WTC11 (cell line): ENCODE measurements at regions not wholly inside any gene's neighbourhood (a gene's known extent, or its start where the extent isn't known, plus 50 kb on each side); places are given as distances from the start of the nearest gene placed in this dataset.

ENCODE experiments used
- ATAC-seq: fragments of 200-7000 bp; cut with Tn5 transposase; 2 replicates; pipeline ENCODE4 v1.10.0; 2021; ENCODE audit warnings: mild to moderate bottlenecking, moderate library complexity
- CTCF ChIA-PET: fragments of 300-600 bp; sonication (Branson Sonifier 250); formaldehyde crosslinking; loops from one replicate; lab custom pipeline; 2021; ENCODE audit warnings: antibody characterized with exemption; lab: Charles Lee
- POLR2A ChIA-PET: fragments of 350-600 bp; sonication (Branson Sonifier 250); formaldehyde crosslinking; loops from one replicate; lab custom pipeline; 2021; ENCODE audit warnings: antibody characterized with exemption; lab: Charles Lee
- DNase-seq: peaks from one replicate; pipeline ENCODE4 v3.0.0; 2021; ENCODE audit warnings: low spot score
- H3K27ac Mint-ChIP-seq: 2 replicates; pipeline ENCODE4 v1.8.0; 2021; ENCODE audit warnings: mixed read lengths
- H3K27me3 Mint-ChIP-seq: 2 replicates; pipeline ENCODE4 v1.8.0; 2021; ENCODE audit warnings: low read depth, mild to moderate bottlenecking, moderate library complexity, mixed read lengths
- H3K36me3 Mint-ChIP-seq: 2 replicates; pipeline ENCODE4 v1.8.0; 2021; ENCODE audit warnings: mixed read lengths
- H3K4me1 Mint-ChIP-seq: 2 replicates; pipeline ENCODE4 v1.8.0; 2022; ENCODE audit warnings: mixed read lengths
- H3K4me3 Mint-ChIP-seq: 2 replicates; pipeline ENCODE4 v1.8.0; 2021; ENCODE audit warnings: mild to moderate bottlenecking, moderate library complexity, mixed read lengths
- H3K9me3 Mint-ChIP-seq: 2 replicates; pipeline ENCODE4 v1.8.0; 2021; ENCODE audit warnings: mixed read lengths
- AR ChIP-seq: fragments of 250-450 bp; sonication (Bioruptor Pico); IDR thresholded peaks from 2 replicates; pipeline ENCODE4 v1.9.0; 2021; ENCODE audit warnings: mild to moderate bottlenecking
- ATF6 ChIP-seq: sonication (generic); formaldehyde crosslinking; IDR thresholded peaks from 2 replicates; pipeline ENCODE4 v1.8.1; 2023; ENCODE audit warnings: mild to moderate bottlenecking, missing genetic modification reagents
- CBFB ChIP-seq: sonication (generic); formaldehyde crosslinking; IDR thresholded peaks from 2 replicates; pipeline ENCODE4 v1.8.1; 2022; ENCODE audit warnings: mild to moderate bottlenecking, low read depth, missing genetic modification reagents
- E2F5 ChIP-seq: sonication (generic); formaldehyde crosslinking; IDR thresholded peaks from 2 replicates; pipeline ENCODE4 v1.8.1; 2022; ENCODE audit warnings: mild to moderate bottlenecking, moderate library complexity, missing genetic modification reagents
- ELF4 ChIP-seq: sonication (generic); formaldehyde crosslinking; IDR thresholded peaks from 2 replicates; pipeline ENCODE4 v1.8.1; 2022; ENCODE audit warnings: low read depth, mild to moderate bottlenecking, moderate library complexity, missing genetic modification reagents
- ESRRA ChIP-seq: sonication (generic); formaldehyde crosslinking; IDR thresholded peaks from 2 replicates; pipeline ENCODE4 v1.8.1; 2022; ENCODE audit warnings: mild to moderate bottlenecking, missing genetic modification reagents, borderline replicate concordance
- FOXJ3 ChIP-seq: sonication (generic); formaldehyde crosslinking; IDR thresholded peaks from 2 replicates; pipeline ENCODE4 v1.9.0; 2021; ENCODE audit warnings: missing genetic modification reagents, mild to moderate bottlenecking, borderline replicate concordance
- FOXK1 ChIP-seq: sonication (generic); formaldehyde crosslinking; IDR thresholded peaks from 2 replicates; pipeline ENCODE4 v1.8.0; 2022; ENCODE audit warnings: mild to moderate bottlenecking, moderate library complexity, missing genetic modification reagents
- GABPB1 ChIP-seq: sonication (generic); formaldehyde crosslinking; IDR thresholded peaks from 2 replicates; pipeline ENCODE4 v1.8.1; 2023; ENCODE audit warnings: mild to moderate bottlenecking, missing genetic modification reagents
- GTF2I ChIP-seq: fragments of 250-450 bp; sonication (Bioruptor Pico); conservative IDR thresholded peaks from 2 replicates; pipeline ENCODE4 v1.4.0; 2021; ENCODE audit warnings: mild to moderate bottlenecking
- HMGA2 ChIP-seq: fragments of 250-450 bp; sonication (Bioruptor Pico); IDR thresholded peaks from 2 replicates; pipeline ENCODE4 v1.4.0; 2021; ENCODE audit warnings: mild to moderate bottlenecking, moderate library complexity
- JUN ChIP-seq: sonication (generic); formaldehyde crosslinking; IDR thresholded peaks from 2 replicates; pipeline ENCODE4 v1.8.0; 2023; ENCODE audit warnings: mild to moderate bottlenecking, missing genetic modification reagents
- NFE2L1 ChIP-seq: sonication (generic); formaldehyde crosslinking; IDR thresholded peaks from 2 replicates; pipeline ENCODE4 v1.8.1; 2023; ENCODE audit warnings: missing genetic modification reagents
- NFYB ChIP-seq: sonication (generic); formaldehyde crosslinking; conservative IDR thresholded peaks from 2 replicates; pipeline ENCODE4 v1.8.0; 2022; ENCODE audit warnings: low read depth, missing genetic modification reagents
- NR1H2 ChIP-seq: sonication (generic); formaldehyde crosslinking; IDR thresholded peaks from 2 replicates; pipeline ENCODE4 v1.9.0; 2021; ENCODE audit warnings: mild to moderate bottlenecking, moderate library complexity, missing genetic modification reagents
- OVOL2 ChIP-seq: fragments of 250-450 bp; sonication (Bioruptor Pico); IDR thresholded peaks from 2 replicates; pipeline ENCODE4 v1.9.0; 2021; ENCODE audit warnings: mild to moderate bottlenecking, borderline replicate concordance
- PRRX2 ChIP-seq: fragments of 250-450 bp; sonication (Bioruptor Pico); IDR thresholded peaks from 2 replicates; pipeline ENCODE4 v1.8.0; 2021; ENCODE audit warnings: mild to moderate bottlenecking
- SMAD4 ChIP-seq: sonication (generic); formaldehyde crosslinking; IDR thresholded peaks from 2 replicates; pipeline ENCODE4 v1.8.0; 2022; ENCODE audit warnings: mild to moderate bottlenecking, missing genetic modification reagents
- SOX15 ChIP-seq: fragments of 250-450 bp; sonication (Bioruptor Pico); IDR thresholded peaks from 2 replicates; pipeline ENCODE4 v1.9.0; 2021; ENCODE audit warnings: mild to moderate bottlenecking
- TP53 ChIP-seq: sonication (generic); formaldehyde crosslinking; IDR thresholded peaks from 2 replicates; pipeline ENCODE4 v1.8.1; 2023; ENCODE audit warnings: mild to moderate bottlenecking, missing genetic modification reagents
- ZNF121 ChIP-seq: sonication (generic); formaldehyde crosslinking; IDR thresholded peaks from 2 replicates; pipeline ENCODE4 v1.8.0; 2023; ENCODE audit warnings: missing genetic modification reagents
- ZNF263 ChIP-seq: sonication (generic); formaldehyde crosslinking; IDR thresholded peaks from 2 replicates; pipeline ENCODE4 v1.8.1; 2022; ENCODE audit warnings: low read depth, mild to moderate bottlenecking, moderate library complexity, missing genetic modification reagents
- ZNF281 ChIP-seq: sonication (generic); formaldehyde crosslinking; IDR thresholded peaks from 2 replicates; pipeline ENCODE4 v1.8.0; 2023; ENCODE audit warnings: mild to moderate bottlenecking, missing genetic modification reagents
- ZNF317 ChIP-seq: sonication (generic); formaldehyde crosslinking; IDR thresholded peaks from 2 replicates; pipeline ENCODE4 v1.8.1; 2023; ENCODE audit warnings: low read depth, mild to moderate bottlenecking, moderate library complexity, missing genetic modification reagents, borderline replicate concordance

GRCh38 chr4:178138491-178138890 lies 696.3 kb upstream of the AGA start:
- Mint-ChIP-seq H3K4me1 (no peaks in the 10 kb centered on the region), H3K9me3 (peaks cover 11% of the 10 kb centered on the region; the same call in 1 of the 2 replicates), H3K27me3 (no peaks in the 10 kb centered on the region), H3K4me3 (no peak overlapping the region), H3K36me3 (no peaks in the 10 kb centered on the region), H3K27ac (no peak overlapping the region)
- ChIA-PET POLR2A (no interaction called here), CTCF (no interaction called here)
- TF ChIP-seq HMGA2 (CRISPR knock-in tag) (no peak), FOXJ3 (CRISPR knock-in tag) (no peak), OVOL2 (CRISPR knock-in tag) (no peak), NFYB (no peak), PRRX2 (CRISPR knock-in tag) (no peak), GTF2I (CRISPR knock-in tag) (no peak), ATF6 (CRISPR knock-in tag) (no peak), AR (no peak), ELF4 (CRISPR knock-in tag) (no peak), ZNF281 (CRISPR knock-in tag) (no peak)
- no peak for DNase-seq
- no peak for ATAC-seq

- H3K27ac Mint-ChIP-seq, result no peak overlapping the region
- ATAC-seq, result no peak
- no peaks in the 10 kb centered on the region for H3K4me1 Mint-ChIP-seq
- ChIA-PET POLR2A (no interaction called here), CTCF (no interaction called here)
- no peaks in the 10 kb centered on the region for H3K36me3 Mint-ChIP-seq
- H3K9me3 Mint-ChIP-seq, result peaks cover 11% of the 10 kb centered on the region; the same call in 1 of the 2 replicates
- no peaks in the 10 kb centered on the region for H3K27me3 Mint-ChIP-seq
- no peak for DNase-seq
- H3K4me3 Mint-ChIP-seq, result no peak overlapping the region
- TF ChIP-seq SOX15 (CRISPR knock-in tag) (no peak), ELF4 (CRISPR knock-in tag) (no peak), ZNF263 (no peak), ESRRA (CRISPR knock-in tag) (no peak), CBFB (CRISPR knock-in tag) (no peak), FOXK1 (CRISPR knock-in tag) (no peak), SMAD4 (CRISPR knock-in tag) (no peak), JUN (no peak), GABPB1 (no peak), NR1H2 (no peak), ZNF121 (CRISPR knock-in tag) (no peak), TP53 (no peak), E2F5 (no peak), AR (no peak), ZNF317 (no peak), NFE2L1 (CRISPR knock-in tag) (no peak)
Measured at GRCh38 chr4:178140326-178140915, 698.2 kb upstream of the AGA start.
